ENCODE measurements at regions not wholly inside any gene's neighbourhood (a gene's known extent, or its start where the extent isn't known, plus 50 kb on each side); places are given as distances from the start of the nearest gene placed in this dataset.

DNA sequence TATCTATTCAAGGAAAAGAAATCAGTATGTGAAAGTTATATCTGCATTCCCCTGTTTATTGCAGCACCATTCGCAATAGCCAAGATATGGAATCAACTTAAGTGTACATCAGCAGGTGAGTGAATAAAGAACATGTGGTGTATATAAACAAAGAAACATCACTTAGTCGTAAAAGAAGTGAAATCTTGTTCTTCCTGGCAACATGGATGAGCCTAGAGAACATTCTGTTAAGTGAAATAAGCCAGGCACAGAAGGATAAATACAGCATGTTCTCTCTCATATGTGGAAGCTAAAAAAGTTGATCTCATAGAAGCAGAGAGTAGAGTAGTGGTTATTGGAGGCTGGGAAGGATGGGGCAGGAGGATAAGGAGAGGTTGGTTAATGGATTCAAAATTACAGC lies 287.9 kb upstream of the FERMT1 start:
- TF ChIP-seq POLR2A (IDR thresholded peaks at IDR 0.05) (no peak), POLR2AphosphoS5 (IDR thresholded peaks at IDR 0.05; ENCODE audit: insufficient read depth in 1 of 2, low read depth in 1 of 2) (no peak)
- TF ChIP-seq, protein P1, sequence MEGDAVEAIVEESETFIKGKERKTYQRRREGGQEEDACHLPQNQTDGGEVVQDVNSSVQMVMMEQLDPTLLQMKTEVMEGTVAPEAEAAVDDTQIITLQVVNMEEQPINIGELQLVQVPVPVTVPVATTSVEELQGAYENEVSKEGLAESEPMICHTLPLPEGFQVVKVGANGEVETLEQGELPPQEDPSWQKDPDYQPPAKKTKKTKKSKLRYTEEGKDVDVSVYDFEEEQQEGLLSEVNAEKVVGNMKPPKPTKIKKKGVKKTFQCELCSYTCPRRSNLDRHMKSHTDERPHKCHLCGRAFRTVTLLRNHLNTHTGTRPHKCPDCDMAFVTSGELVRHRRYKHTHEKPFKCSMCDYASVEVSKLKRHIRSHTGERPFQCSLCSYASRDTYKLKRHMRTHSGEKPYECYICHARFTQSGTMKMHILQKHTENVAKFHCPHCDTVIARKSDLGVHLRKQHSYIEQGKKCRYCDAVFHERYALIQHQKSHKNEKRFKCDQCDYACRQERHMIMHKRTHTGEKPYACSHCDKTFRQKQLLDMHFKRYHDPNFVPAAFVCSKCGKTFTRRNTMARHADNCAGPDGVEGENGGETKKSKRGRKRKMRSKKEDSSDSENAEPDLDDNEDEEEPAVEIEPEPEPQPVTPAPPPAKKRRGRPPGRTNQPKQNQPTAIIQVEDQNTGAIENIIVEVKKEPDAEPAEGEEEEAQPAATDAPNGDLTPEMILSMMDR (IDR thresholded peaks at IDR 0.05) = no peak

Measured in vagina (tissue), 2 donors.